ENCODE measurements at regions not wholly inside any gene's neighbourhood (a gene's known extent, or its start where the extent isn't known, plus 50 kb on each side); places are given as distances from the start of the nearest gene placed in this dataset.

DNA sequence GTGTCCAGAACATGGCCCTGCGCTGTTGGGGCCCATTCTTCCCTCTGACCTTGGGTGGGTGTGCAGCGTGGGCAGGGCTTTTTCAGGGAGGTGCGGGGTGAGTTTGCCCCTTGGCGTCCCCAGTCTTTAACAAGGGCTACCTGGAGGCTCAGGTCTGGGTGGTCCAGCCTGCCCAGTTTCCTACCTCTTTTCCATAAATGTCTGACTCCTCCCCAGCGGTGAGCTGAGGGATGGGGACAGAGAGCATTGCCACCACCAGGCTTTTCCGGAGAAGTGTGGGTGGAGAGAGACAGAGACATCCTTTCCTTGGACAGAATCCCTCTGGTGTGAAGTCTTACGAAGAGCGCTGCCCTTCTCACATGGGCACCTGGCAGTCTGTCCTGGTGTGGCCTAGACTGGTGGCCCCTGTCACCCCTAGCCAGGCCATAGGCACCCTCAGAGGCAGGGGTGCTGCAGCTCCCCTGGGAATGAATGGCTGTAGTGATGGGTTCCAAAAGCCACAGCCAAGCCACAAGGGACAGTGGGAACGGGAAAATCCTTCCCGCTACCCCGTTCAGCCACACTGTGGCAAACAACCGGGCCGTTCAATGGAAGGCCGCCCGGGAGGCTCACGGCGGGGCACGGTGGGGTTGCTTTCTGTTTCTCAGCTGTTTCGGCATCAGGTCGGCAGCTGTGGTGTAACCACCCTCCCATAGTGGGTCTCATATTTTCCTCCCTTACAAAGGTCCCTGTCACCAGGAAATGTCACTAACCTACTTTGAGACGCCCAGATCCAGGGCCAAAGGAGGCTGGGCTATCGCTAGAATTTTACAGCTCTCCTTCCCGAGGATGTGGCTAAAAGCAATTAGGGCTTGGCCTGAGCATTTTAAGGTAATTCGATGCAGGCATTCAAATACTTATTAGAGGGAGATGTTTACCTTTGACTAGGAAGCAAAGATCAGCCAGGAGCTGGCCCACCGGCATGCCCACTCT lies 61.9 kb upstream of the GSE1 start (continued):
- no peak for TF ChIP-seq TEAD4 (IDR thresholded peaks at IDR 0.05; ENCODE audit: borderline replicate concordance, insufficient read depth)
- TF ChIP-seq, protein P1, sequence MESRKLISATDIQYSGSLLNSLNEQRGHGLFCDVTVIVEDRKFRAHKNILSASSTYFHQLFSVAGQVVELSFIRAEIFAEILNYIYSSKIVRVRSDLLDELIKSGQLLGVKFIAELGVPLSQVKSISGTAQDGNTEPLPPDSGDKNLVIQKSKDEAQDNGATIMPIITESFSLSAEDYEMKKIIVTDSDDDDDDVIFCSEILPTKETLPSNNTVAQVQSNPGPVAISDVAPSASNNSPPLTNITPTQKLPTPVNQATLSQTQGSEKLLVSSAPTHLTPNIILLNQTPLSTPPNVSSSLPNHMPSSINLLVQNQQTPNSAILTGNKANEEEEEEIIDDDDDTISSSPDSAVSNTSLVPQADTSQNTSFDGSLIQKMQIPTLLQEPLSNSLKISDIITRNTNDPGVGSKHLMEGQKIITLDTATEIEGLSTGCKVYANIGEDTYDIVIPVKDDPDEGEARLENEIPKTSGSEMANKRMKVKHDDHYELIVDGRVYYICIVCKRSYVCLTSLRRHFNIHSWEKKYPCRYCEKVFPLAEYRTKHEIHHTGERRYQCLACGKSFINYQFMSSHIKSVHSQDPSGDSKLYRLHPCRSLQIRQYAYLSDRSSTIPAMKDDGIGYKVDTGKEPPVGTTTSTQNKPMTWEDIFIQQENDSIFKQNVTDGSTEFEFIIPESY (IDR thresholded peaks at IDR 0.05; ENCODE audit: borderline replicate concordance, low read depth): no peak

GRCh38 chr16:85552980-85553435 lies 60.1 kb upstream of the GSE1 start:
- Histone ChIP-seq H3F3A (replicated peaks; ENCODE audit: insufficient read depth) (peaks cover 24% of the 10 kb centered on the region), H2AFZ (ENCODE audit: low read depth) (no peak overlapping the region), H3K36me3 (replicated peaks in 1 of 2; ENCODE audit: control insufficient read depth in 1 of 2, insufficient read depth in 2 of 2, low read length in 1 of 2) (no peaks in the 10 kb centered on the region), H3K4me3 (ENCODE audit: low read depth in 2 of 2, low read length in 1 of 2) (peak overlapping the region; percentile 75 to 84), H3K9me2 (no peaks in the 10 kb centered on the region), H3K4me1 (ENCODE audit: control insufficient read depth in 1 of 2, insufficient read depth in 2 of 2, low read depth in 1 of 2, low read length in 1 of 2) (peaks cover 7 to 38% of the 10 kb centered on the region in 2 experiments; a peak in 3 of 4 replicates), H3K9me3 (no peaks in the 10 kb centered on the region), H3K4me2 (peak overlapping the region; percentile 100), H4K20me1 (ENCODE audit: insufficient read depth) (peaks cover 12% of the 10 kb centered on the region), H3K79me2 (ENCODE audit: insufficient read depth) (peaks cover 22% of the 10 kb centered on the region), H3K27me3 (ENCODE audit: insufficient read depth) (no peaks in the 10 kb centered on the region), H3K9ac (peak overlapping the region; percentile 60; the same call in 1 of the 2 replicates), H3K27ac (ENCODE audit: low read depth in 2 of 2, low read length in 1 of 2) (peak overlapping the region in 1 of 2 experiments; percentile 99; a peak in 3 of 4 replicates)
- TF ChIP-seq MXI1 (IDR thresholded peaks at IDR 0.05; ENCODE audit: low read depth, low read length): peak; percentile 33; the same call in 1 of the 2 replicates
- TF ChIP-seq, protein P2, sequence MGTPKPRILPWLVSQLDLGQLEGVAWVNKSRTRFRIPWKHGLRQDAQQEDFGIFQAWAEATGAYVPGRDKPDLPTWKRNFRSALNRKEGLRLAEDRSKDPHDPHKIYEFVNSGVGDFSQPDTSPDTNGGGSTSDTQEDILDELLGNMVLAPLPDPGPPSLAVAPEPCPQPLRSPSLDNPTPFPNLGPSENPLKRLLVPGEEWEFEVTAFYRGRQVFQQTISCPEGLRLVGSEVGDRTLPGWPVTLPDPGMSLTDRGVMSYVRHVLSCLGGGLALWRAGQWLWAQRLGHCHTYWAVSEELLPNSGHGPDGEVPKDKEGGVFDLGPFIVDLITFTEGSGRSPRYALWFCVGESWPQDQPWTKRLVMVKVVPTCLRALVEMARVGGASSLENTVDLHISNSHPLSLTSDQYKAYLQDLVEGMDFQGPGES (IDR thresholded peaks at IDR 0.05; ENCODE audit: low read depth, low read length): no peak
- CTCF ChIA-PET: interaction anchor here (0.6 to 6.1 kb wide), 45 partner anchors 9 to 438 kb away, joined by 3 to 43 read pairs (median 4); no protein-coding TSS in a partner anchor
- peak; percentile 88 for DNase-seq
- WGBS (ENCODE audit: low lambda C conversion rate): 22% methylated on average over 10 of the region's 43 CpGs
- POLR2A ChIA-PET: interaction anchor here (0.8 to 3.4 kb wide), 8 partner anchors 9 to 417 kb away, joined by 3 to 16 read pairs (median 4); no protein-coding TSS in a partner anchor

- no peak for DNase-seq
- CTCF ChIA-PET: interaction anchor here (0.6 to 6.1 kb wide), 51 partner anchors 9 to 439 kb away, joined by 3 to 43 read pairs (median 4); no protein-coding TSS in a partner anchor
- H2AFZ ChIP-seq (ENCODE audit: low read depth): peak overlapping the region; percentile 30
- TF ChIP-seq RXRA (IDR thresholded peaks at IDR 0.05; ENCODE audit: borderline replicate concordance, low read depth): no peak
- no peak for TF ChIP-seq NRF1 (IDR thresholded peaks at IDR 0.05; ENCODE audit: low read depth, low read length)
- TF ChIP-seq RAD21 (IDR thresholded peaks at IDR 0.05; ENCODE audit: low read length): peak; percentile 47
- no peak for TF ChIP-seq JUND (IDR thresholded peaks at IDR 0.05)
- no peak for TF ChIP-seq USF2 (IDR thresholded peaks at IDR 0.05; ENCODE audit: borderline replicate concordance, low read depth, low read length)
- TF ChIP-seq FOXM1 (IDR thresholded peaks at IDR 0.05; ENCODE audit: low read depth): no peak
- TF ChIP-seq CHD2 (IDR thresholded peaks at IDR 0.05; ENCODE audit: low read length, partially characterized antibody): no peak
- no peak for TF ChIP-seq FOSL2 (IDR thresholded peaks at IDR 0.05; ENCODE audit: borderline replicate concordance, low read depth)
- TF ChIP-seq NFIC (IDR thresholded peaks at IDR 0.05; ENCODE audit: borderline replicate concordance): peak; percentile 5; the same call in 1 of the 2 replicates
- no peak for TF ChIP-seq SIN3A (IDR thresholded peaks at IDR 0.05; ENCODE audit: borderline replicate concordance, low read depth, low read length)
- TF ChIP-seq, protein P3, sequence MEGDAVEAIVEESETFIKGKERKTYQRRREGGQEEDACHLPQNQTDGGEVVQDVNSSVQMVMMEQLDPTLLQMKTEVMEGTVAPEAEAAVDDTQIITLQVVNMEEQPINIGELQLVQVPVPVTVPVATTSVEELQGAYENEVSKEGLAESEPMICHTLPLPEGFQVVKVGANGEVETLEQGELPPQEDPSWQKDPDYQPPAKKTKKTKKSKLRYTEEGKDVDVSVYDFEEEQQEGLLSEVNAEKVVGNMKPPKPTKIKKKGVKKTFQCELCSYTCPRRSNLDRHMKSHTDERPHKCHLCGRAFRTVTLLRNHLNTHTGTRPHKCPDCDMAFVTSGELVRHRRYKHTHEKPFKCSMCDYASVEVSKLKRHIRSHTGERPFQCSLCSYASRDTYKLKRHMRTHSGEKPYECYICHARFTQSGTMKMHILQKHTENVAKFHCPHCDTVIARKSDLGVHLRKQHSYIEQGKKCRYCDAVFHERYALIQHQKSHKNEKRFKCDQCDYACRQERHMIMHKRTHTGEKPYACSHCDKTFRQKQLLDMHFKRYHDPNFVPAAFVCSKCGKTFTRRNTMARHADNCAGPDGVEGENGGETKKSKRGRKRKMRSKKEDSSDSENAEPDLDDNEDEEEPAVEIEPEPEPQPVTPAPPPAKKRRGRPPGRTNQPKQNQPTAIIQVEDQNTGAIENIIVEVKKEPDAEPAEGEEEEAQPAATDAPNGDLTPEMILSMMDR (IDR thresholded peaks at IDR 0.05): peak; percentile 41
- TF ChIP-seq MEF2A (IDR thresholded peaks at IDR 0.05; ENCODE audit: borderline replicate concordance, low read depth): no peak
Observed at GRCh38 chr16:85553436-85554113, 59.5 kb upstream of the GSE1 start.

More at GRCh38 chr16:85553436-85554113, 59.5 kb upstream of the GSE1 start:
- POLR2A ChIA-PET: interaction anchor here (1.1 to 3.4 kb wide), 8 partner anchors 9 to 279 kb away, joined by 3 to 16 read pairs (median 4); no protein-coding TSS in a partner anchor
- no peaks in the 10 kb centered on the region for H3K27me3 ChIP-seq (ENCODE audit: insufficient read depth)
- H3K36me3 ChIP-seq (replicated peaks in 1 of 2; ENCODE audit: control insufficient read depth in 1 of 2, insufficient read depth in 2 of 2, low read length in 1 of 2): no peaks in the 10 kb centered on the region
- no peaks in the 10 kb centered on the region for H3K9me3 ChIP-seq
- H4K20me1 ChIP-seq (ENCODE audit: insufficient read depth): peaks cover 17% of the 10 kb centered on the region
- H3F3A ChIP-seq (replicated peaks; ENCODE audit: insufficient read depth): peaks cover 26% of the 10 kb centered on the region
- under 1% methylated on average over 20 of the region's 57 CpGs for WGBS (ENCODE audit: low lambda C conversion rate)
- H3K9ac ChIP-seq: peak overlapping the region; percentile 60
- no peaks in the 10 kb centered on the region for H3K9me2 ChIP-seq
- H3K4me2 ChIP-seq: peak overlapping the region; percentile 100
- H3K79me2 ChIP-seq (ENCODE audit: insufficient read depth): peaks cover 27% of the 10 kb centered on the region
- peak overlapping the region; percentile 75 to 84 for H3K4me3 ChIP-seq (ENCODE audit: low read depth in 2 of 2, low read length in 1 of 2)
- H3K27ac ChIP-seq (ENCODE audit: low read depth in 2 of 2, low read length in 1 of 2): peak overlapping the region; percentile 73 to 99
- peaks cover 10 to 44% of the 10 kb centered on the region in 2 experiments; a peak in 3 of 4 replicates for H3K4me1 ChIP-seq (ENCODE audit: control insufficient read depth in 1 of 2, insufficient read depth in 2 of 2, low read depth in 1 of 2, low read length in 1 of 2)
